IMR-90 (cell line): ENCODE measurements at regions not wholly inside any gene's neighbourhood (a gene's known extent, or its start where the extent isn't known, plus 50 kb on each side); places are given as distances from the start of the nearest gene placed in this dataset.

Experiments
- CEBPB ChIP-seq: IDR thresholded peaks from 2 replicates; pipeline ENCODE4 v1.6.1; 2012; ENCODE audit warnings: low read depth, low read length, improper control_type of control experiment
- MAZ ChIP-seq: IDR thresholded peaks from 2 replicates; pipeline ENCODE4 v1.6.1; 2012; ENCODE audit warnings: low read depth, mild to moderate bottlenecking, low read length, improper control_type of control experiment, moderate library complexity, borderline replicate concordance
- MXI1 ChIP-seq: IDR thresholded peaks from 2 replicates; pipeline ENCODE4 v1.6.1; 2012; ENCODE audit warnings: low read depth, mild to moderate bottlenecking, low read length, moderate library complexity, borderline replicate concordance
- NFE2L2 ChIP-seq: fragments of 150-350 bp; IDR thresholded peaks from 2 replicates; pipeline ENCODE4 v1.6.1; 2016; ENCODE audit warnings: low read depth, mild to moderate bottlenecking, low read length
- POLR2A ChIP-seq: IDR thresholded peaks from 2 replicates; pipeline ENCODE4 v1.6.1; 2012; ENCODE audit warnings: mild to moderate bottlenecking, low read depth, low read length
- RAD21 ChIP-seq: IDR thresholded peaks from 2 replicates; pipeline ENCODE4 v1.6.1; 2012; ENCODE audit warnings: low read length, improper control_type of control experiment
- RFX5 ChIP-seq: IDR thresholded peaks from 2 replicates; pipeline ENCODE4 v1.8.0; 2012; ENCODE audit warnings: low read depth, mild to moderate bottlenecking, low read length, moderate library complexity
- SMC3 ChIP-seq: fragments of 150-350 bp; IDR thresholded peaks from 2 replicates; pipeline ENCODE4 v1.6.1; 2016; ENCODE audit warnings: low read depth, mild to moderate bottlenecking, antibody characterized with exemption, low read length, moderate library complexity
- TF ChIP-seq, protein P1 (sequence below): conservative IDR thresholded peaks from 2 replicates; pipeline ENCODE4 v1.5.1; 2012; ENCODE audit warnings: mild to moderate bottlenecking, low read depth, low read length, improper control_type of control experiment

DNA sequence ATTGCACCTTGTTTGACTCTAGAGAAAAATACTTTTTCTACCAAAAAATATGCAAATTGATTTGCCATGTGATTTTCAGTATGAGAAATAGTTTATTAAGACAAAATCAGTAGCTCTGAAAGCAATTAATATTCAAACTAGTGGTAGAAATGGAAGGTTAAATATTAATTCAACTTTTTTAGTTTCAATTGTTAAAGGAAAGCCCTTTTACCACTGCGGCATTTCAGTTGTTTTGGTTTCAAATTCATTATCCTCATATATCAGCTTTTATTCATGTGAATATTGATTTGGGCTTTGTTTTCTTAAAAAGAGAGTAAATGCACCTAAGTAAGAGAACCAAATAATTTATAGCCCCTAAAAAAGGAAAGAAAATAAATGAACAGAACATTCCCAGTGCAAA lies 660.6 kb upstream of the CHD1 start:
- TF ChIP-seq RFX5 (no peak), NFE2L2 (no peak), MAZ (no peak), MXI1 (no peak), CEBPB (no peak), SMC3 (no peak), POLR2A (no peak), RAD21 (no peak)
- TF ChIP-seq, protein P1, sequence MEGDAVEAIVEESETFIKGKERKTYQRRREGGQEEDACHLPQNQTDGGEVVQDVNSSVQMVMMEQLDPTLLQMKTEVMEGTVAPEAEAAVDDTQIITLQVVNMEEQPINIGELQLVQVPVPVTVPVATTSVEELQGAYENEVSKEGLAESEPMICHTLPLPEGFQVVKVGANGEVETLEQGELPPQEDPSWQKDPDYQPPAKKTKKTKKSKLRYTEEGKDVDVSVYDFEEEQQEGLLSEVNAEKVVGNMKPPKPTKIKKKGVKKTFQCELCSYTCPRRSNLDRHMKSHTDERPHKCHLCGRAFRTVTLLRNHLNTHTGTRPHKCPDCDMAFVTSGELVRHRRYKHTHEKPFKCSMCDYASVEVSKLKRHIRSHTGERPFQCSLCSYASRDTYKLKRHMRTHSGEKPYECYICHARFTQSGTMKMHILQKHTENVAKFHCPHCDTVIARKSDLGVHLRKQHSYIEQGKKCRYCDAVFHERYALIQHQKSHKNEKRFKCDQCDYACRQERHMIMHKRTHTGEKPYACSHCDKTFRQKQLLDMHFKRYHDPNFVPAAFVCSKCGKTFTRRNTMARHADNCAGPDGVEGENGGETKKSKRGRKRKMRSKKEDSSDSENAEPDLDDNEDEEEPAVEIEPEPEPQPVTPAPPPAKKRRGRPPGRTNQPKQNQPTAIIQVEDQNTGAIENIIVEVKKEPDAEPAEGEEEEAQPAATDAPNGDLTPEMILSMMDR, result no peak
